Panc1 (cell line): ENCODE measurements at regions not wholly inside any gene's neighbourhood (a gene's known extent, or its start where the extent isn't known, plus 50 kb on each side); places are given as distances from the start of the nearest gene placed in this dataset.

ENCODE experiments used
- ATAC-seq: fragments of 200-7000 bp; cut with Tn5 transposase; 2 replicates; pipeline ENCODE4 v1.9.1; 2020; ENCODE audit warnings: mild to moderate bottlenecking, moderate library complexity
- BruUV-seq: library from RNA; stranded (reverse); fragments of 400-500 nt; replicated peaks from 2 replicates; lab custom pipeline; 2021; lab: Mats Ljungman, UMichigan
- CTCF ChIA-PET: fragments of 300-600 bp; sonication (Branson Sonifier 250); formaldehyde crosslinking; loops from one replicate; lab custom pipeline; 2022; ENCODE audit warnings: antibody characterized with exemption; lab: Charles Lee
- POLR2A ChIA-PET: fragments of 300-600 bp; sonication (Branson Sonifier 250); formaldehyde crosslinking; loops from one replicate; lab custom pipeline; 2022; ENCODE audit warnings: antibody characterized with exemption; lab: Charles Lee
- DNase-seq: peaks from one replicate; pipeline ENCODE4 v3.0.0-alpha.2; 2010; ENCODE audit warnings: low read depth, low spot score
- H3K27ac ChIP-seq: 2 replicates; pipeline ENCODE4 v1.5.1; 2011; ENCODE audit warnings: mild to moderate bottlenecking, low read length, inconsistent platforms
- H3K27me3 ChIP-seq: fragments of 200-500 bp; sonication (Bioruptor generic); 2 replicates; pipeline ENCODE4 v1.6.0; 2014; ENCODE audit warnings: low read length, inconsistent platforms; ENCODE audit not compliant: control insufficient read depth, insufficient read depth
- H3K36me3 ChIP-seq: fragments of 200-500 bp; sonication (Bioruptor generic); 2 replicates; pipeline ENCODE4 v1.5.1; 2014; ENCODE audit warnings: inconsistent platforms, mild to moderate bottlenecking, low read length, moderate library complexity; ENCODE audit not compliant: control insufficient read depth, insufficient read depth
- H3K4me1 ChIP-seq: 2 replicates; pipeline ENCODE4 v1.5.1; 2011; ENCODE audit warnings: inconsistent platforms, mild to moderate bottlenecking, low read length, moderate library complexity; ENCODE audit not compliant: control insufficient read depth, insufficient read depth
- H3K4me3 ChIP-seq, 2 experiments: 2 replicates each; pipeline ENCODE4 v1.5.1; 2011 to 2012; ENCODE audit warnings: low read depth in 2 of 2, low read length in 2 of 2, mild to moderate bottlenecking in 2 of 2, inconsistent platforms in 1 of 2, moderate library complexity in 1 of 2
- H3K9me3 ChIP-seq: fragments of 200-500 bp; sonication (Bioruptor generic); 2 replicates; pipeline ENCODE4 v1.5.1; 2014; ENCODE audit warnings: low read depth, mild to moderate bottlenecking, inconsistent platforms, low read length, moderate library complexity; ENCODE audit not compliant: control insufficient read depth, insufficient read depth
- CTCF ChIP-seq: fragments of 450-650 bp; IDR thresholded peaks from 2 replicates; pipeline ENCODE4 v1.5.1; 2017; ENCODE audit warnings: mild to moderate bottlenecking
- POLR2AphosphoS5 ChIP-seq: IDR thresholded peaks from 2 replicates; pipeline ENCODE4 v1.6.1; 2012; ENCODE audit warnings: mild to moderate bottlenecking, low read depth, low read length, moderate library complexity
- REST ChIP-seq, 2 experiments: IDR thresholded peaks; 2 replicates each; pipeline ENCODE4 v1.6.1; 2011 to 2012; ENCODE audit warnings: low read depth in 2 of 2, control low read depth in 1 of 2, low read length in 1 of 2, mild to moderate bottlenecking in 1 of 2, moderate library complexity in 1 of 2; ENCODE audit not compliant: insufficient read depth in 1 of 2
- SIN3A ChIP-seq: IDR thresholded peaks from 2 replicates; pipeline ENCODE4 v1.6.1; 2012; ENCODE audit warnings: low read depth, mild to moderate bottlenecking, low read length, moderate library complexity, borderline replicate concordance; ENCODE audit not compliant: insufficient read depth
- TCF7L2 ChIP-seq: IDR thresholded peaks from 2 replicates; pipeline ENCODE4 v1.6.1; 2011; ENCODE audit warnings: mild to moderate bottlenecking, low read depth, low read length, inconsistent platforms
- in situ Hi-C: cut with HindIII; loops from 2 replicates; pipeline ENCODE4 v1.10.0; 2016; ENCODE audit warnings: low sequenced_read_pairs, low pct_unique_long_range_greater_than_20kb
- intact Hi-C: fragments of 100-400 bp; cut with micrococcal nuclease; formaldehyde crosslinking; loops from one replicate; pipeline ENCODE4 v1.10.0; 2022; ENCODE audit not compliant: unreplicated experiment

GRCh38 chr6:19067165-19067564 lies 680.0 kb downstream of the RNF144B start:
- POLR2A ChIA-PET = no interaction called here
- in situ Hi-C loops = no loop called here
- H3K4me1 ChIP-seq = no peaks in the 10 kb centered on the region
- H3K4me3 ChIP-seq = no peak overlapping the region
- no TSS peak for BruUV-seq
- no peak overlapping the region for H3K27ac ChIP-seq
- no peaks in the 10 kb centered on the region for H3K27me3 ChIP-seq
- CTCF ChIA-PET = no interaction called here
- H3K9me3 ChIP-seq = no peaks in the 10 kb centered on the region
- no peak for DNase-seq
- no peaks in the 10 kb centered on the region for H3K36me3 ChIP-seq
- intact Hi-C loops = no loop called here
- TF ChIP-seq REST (IDR thresholded peaks at IDR 0.05; ENCODE audit: insufficient read depth in 1 of 2, low read depth in 2 of 2, low read length in 1 of 2) (no peak), TCF7L2 (no peak), SIN3A (no peak), POLR2AphosphoS5 (no peak), CTCF (no peak)
- ATAC-seq = no peak

- Histone ChIP-seq H3K9me3 (no peaks in the 10 kb centered on the region; the same call in 1 of the 2 replicates), H3K4me1 (no peaks in the 10 kb centered on the region), H3K27ac (no peak overlapping the region), H3K36me3 (no peaks in the 10 kb centered on the region), H3K4me3 (no peak overlapping the region), H3K27me3 (no peaks in the 10 kb centered on the region)
- ChIA-PET CTCF (no interaction called here), POLR2A (no interaction called here)
- in situ Hi-C loops (no loop called here), intact Hi-C loops (no loop called here)
- no peak for ATAC-seq
- no peak for DNase-seq
- BruUV-seq = no TSS peak
- TF ChIP-seq POLR2AphosphoS5 (no peak), TCF7L2 (no peak), REST (IDR thresholded peaks at IDR 0.05; ENCODE audit: insufficient read depth in 1 of 2, low read depth in 2 of 2, low read length in 1 of 2) (no peak), CTCF (no peak), SIN3A (no peak)
Measured at GRCh38 chr6:19070520-19070919, 683.4 kb downstream of the RNF144B start.
